Gastroesophageal sphincter (tissue), 4 donors: ENCODE measurements at regions not wholly inside any gene's neighbourhood (a gene's known extent, or its start where the extent isn't known, plus 50 kb on each side); places are given as distances from the start of the nearest gene placed in this dataset.

Source experiments
- ATAC-seq: fragments of 150-250 bp; one replicate; pipeline ENCODE4 v1.9.1; 2016; ENCODE audit warnings: mild to moderate bottlenecking, moderate library complexity
- H3K27ac ChIP-seq, 4 donors: fragments of 200-600 bp; sonication (generic) in 3 of 4; 1 replicate in 3 of 4; 2 replicates in 1 of 4; pipeline ENCODE4 v1.5.1; 2016 to 2019
- H3K27me3 ChIP-seq: fragments of 200-600 bp; sonication (generic); one replicate; pipeline ENCODE4 v1.5.1; 2019
- H3K36me3 ChIP-seq, 2 donors: fragments of 200-600 bp; sonication (generic); one replicate each; pipeline ENCODE4 v1.5.1; 2019; ENCODE audit warnings: control low read depth in 1 of 2
- H3K4me1 ChIP-seq, 3 donors: fragments of 200-600 bp; sonication (generic); 1 replicate in 2 of 3; 2 replicates in 1 of 3; pipeline ENCODE4 v1.5.1; 2016 to 2019; ENCODE audit warnings: control low read depth in 2 of 3
- H3K4me3 ChIP-seq, 2 donors: fragments of 200-600 bp; sonication (generic); one replicate each; pipeline ENCODE4 v1.5.1; 2019; ENCODE audit warnings: mild to moderate bottlenecking in 1 of 2, moderate library complexity in 1 of 2
- H3K9me3 ChIP-seq, 3 donors: fragments of 200-600 bp; sonication (generic); one replicate each; pipeline ENCODE4 v1.5.1; 2017 to 2019; ENCODE audit warnings: control low read depth in 2 of 3
- CTCF ChIP-seq, 4 experiments: fragments of 200-600 bp in 2 of 4; fragments of 450-650 bp in 2 of 4; sonication (generic) in 1 of 4; IDR thresholded peaks; one replicate each; pipeline ENCODE4 v1.5.1; 2017 to 2019; ENCODE audit warnings: antibody characterized with exemption in 4 of 4, mild to moderate bottlenecking in 2 of 4, moderate library complexity in 2 of 4
- EP300 ChIP-seq: sonication (generic); formaldehyde crosslinking; IDR thresholded peaks from one replicate; pipeline ENCODE4 v1.6.1; 2017; ENCODE audit warnings: antibody characterized with exemption, mild to moderate bottlenecking
- POLR2A ChIP-seq, 2 donors: fragments of 450-650 bp; IDR thresholded peaks; one replicate each; pipeline ENCODE4 v1.6.1; 2017; ENCODE audit warnings: antibody characterized with exemption in 2 of 2, mild to moderate bottlenecking in 2 of 2, moderate library complexity in 1 of 2
- POLR2AphosphoS5 ChIP-seq: sonication (generic); formaldehyde crosslinking; IDR thresholded peaks from one replicate; pipeline ENCODE4 v1.6.1; 2017; ENCODE audit warnings: antibody characterized with exemption
- WGBS, 2 donors: methylation state at CpG; one replicate each; pipeline ENCODE4 v1.1.5; 2018; ENCODE audit warnings: low coverage in 1 of 2; 5-methylcytosine and 5-hydroxymethylcytosine counted together

- Histone ChIP-seq H3K4me3 (no peak overlapping the region), H3K9me3 (no peaks in the 10 kb centered on the region), H3K27me3 (no peaks in the 10 kb centered on the region), H3K4me1 (peaks cover 0 to under 1% (median 0%) of the 10 kb centered on the region in 3 donors), H3K27ac (no peak overlapping the region), H3K36me3 (no peaks in the 10 kb centered on the region)
- peak; percentile 26 for TF ChIP-seq POLR2AphosphoS5
- no peak for TF ChIP-seq CTCF (IDR thresholded peaks at IDR 0.05)
- peak; percentile 91 for ATAC-seq
- 20% methylated on average over 4 of the region's 5 CpGs; no CpG with 5 or more reads in 1 of the 2 donors for WGBS, 2 donors
These were observed 173.6 kb downstream of the NUFIP1 start for GRCh38 chr13:44815623-44816022.

GRCh38 chr13:44814836-44815235, 174.4 kb downstream of the NUFIP1 start:
- ATAC-seq = no peak
- no peak overlapping the region for H3K4me3 ChIP-seq
- TF ChIP-seq CTCF (IDR thresholded peaks at IDR 0.05) (no peak), EP300 (no peak), POLR2AphosphoS5 (no peak), POLR2A (IDR thresholded peaks at IDR 0.05) (no peak)
- H3K4me1 ChIP-seq = peaks cover 0 to 7% (median 0%) of the 10 kb centered on the region in 3 donors
- WGBS, 2 donors = 73 to 80% methylated on average over 2 of the region's 2 CpGs
- H3K36me3 ChIP-seq = no peaks in the 10 kb centered on the region
- no peak overlapping the region for H3K27ac ChIP-seq
- no peaks in the 10 kb centered on the region for H3K27me3 ChIP-seq
- no peaks in the 10 kb centered on the region for H3K9me3 ChIP-seq

- no peak overlapping the region for H3K27ac ChIP-seq
- H3K27me3 ChIP-seq = no peaks in the 10 kb centered on the region
- WGBS, 2 donors = 96% methylated on average over 2 of the region's 2 CpGs; no CpG with 5 or more reads in 1 of the 2 donors
- ATAC-seq = no peak
- H3K36me3 ChIP-seq = no peaks in the 10 kb centered on the region
- peaks cover 0 to 7% (median 0%) of the 10 kb centered on the region in 3 donors for H3K4me1 ChIP-seq
- H3K9me3 ChIP-seq = no peaks in the 10 kb centered on the region
- no peak overlapping the region for H3K4me3 ChIP-seq
- no peak for TF ChIP-seq POLR2A (IDR thresholded peaks at IDR 0.05)
These were observed 175.1 kb downstream of the NUFIP1 start for GRCh38 chr13:44814161-44814560.

GRCh38 chr13:44812818-44813217, 176.5 kb downstream of the NUFIP1 start:
- 78 to 80% methylated on average over 3 of the region's 3 CpGs for WGBS, 2 donors
- TF ChIP-seq CTCF (IDR thresholded peaks at IDR 0.05) = no peak
- no peak for TF ChIP-seq POLR2AphosphoS5
- TF ChIP-seq POLR2A (IDR thresholded peaks at IDR 0.05) = no peak
- no peak for TF ChIP-seq EP300
- no peak for ATAC-seq
- no peaks in the 10 kb centered on the region for H3K27me3 ChIP-seq
- H3K4me3 ChIP-seq = no peak overlapping the region
- no peaks in the 10 kb centered on the region for H3K9me3 ChIP-seq
- no peaks in the 10 kb centered on the region for H3K36me3 ChIP-seq
- no peak overlapping the region for H3K27ac ChIP-seq
- H3K4me1 ChIP-seq = peaks cover 0 to 7% (median 0%) of the 10 kb centered on the region in 3 donors

GRCh38 chr13:44810061-44810840, 179.0 kb downstream of the NUFIP1 start:
- Histone ChIP-seq H3K9me3 (no peaks in the 10 kb centered on the region), H3K4me1 (peaks cover 0 to 7% (median 0%) of the 10 kb centered on the region in 3 donors), H3K4me3 (no peak overlapping the region), H3K36me3 (no peaks in the 10 kb centered on the region), H3K27me3 (no peaks in the 10 kb centered on the region), H3K27ac (no peak overlapping the region)
- TF ChIP-seq POLR2A (IDR thresholded peaks at IDR 0.05) (no peak), EP300 (no peak), POLR2AphosphoS5 (no peak), CTCF (IDR thresholded peaks at IDR 0.05) (no peak)
- WGBS, 2 donors = 71 to 100% methylated on average over 3 to 5 of the region's 5 CpGs
- ATAC-seq = no peak
